Astrocyte (in vitro differentiated cells and primary cell): ENCODE measurements at regions not wholly inside any gene's neighbourhood (a gene's known extent, or its start where the extent isn't known, plus 50 kb on each side); places are given as distances from the start of the nearest gene placed in this dataset.

ENCODE experiments used
- DNase-seq: peaks from one replicate; pipeline ENCODE4 v3.0.0-alpha.2; 2010; ENCODE audit warnings: low read depth
- FAIRE-seq: peaks from 2 replicates; lab custom pipeline; 2011; peaks lifted over from hg19 to GRCh38; lab: Jason Lieb, UNC
- H2AFZ ChIP-seq: 2 replicates; pipeline ENCODE4 v1.6.0; 2012; ENCODE audit warnings: low read depth, low read length, inconsistent platforms
- H3K27ac ChIP-seq: 2 replicates; pipeline ENCODE4 v1.5.1; 2011; ENCODE audit warnings: low read depth, low read length, inconsistent platforms
- H3K27me3 ChIP-seq: 2 replicates; pipeline ENCODE4 v1.6.0; 2011; ENCODE audit warnings: low read length, inconsistent platforms; ENCODE audit not compliant: insufficient read depth
- H3K36me3 ChIP-seq: 2 replicates; pipeline ENCODE4 v1.5.1; 2011; ENCODE audit warnings: low read length, inconsistent platforms; ENCODE audit not compliant: insufficient read depth
- H3K4me1 ChIP-seq: 2 replicates; pipeline ENCODE4 v1.5.1; 2011; ENCODE audit warnings: low read length, inconsistent platforms; ENCODE audit not compliant: insufficient read depth
- H3K4me2 ChIP-seq: 2 replicates; pipeline ENCODE4 v1.6.0; 2012; ENCODE audit warnings: low read length, inconsistent platforms
- H3K4me3 ChIP-seq: 2 replicates; pipeline ENCODE4 v1.5.1; 2011; ENCODE audit warnings: low read depth, mild to moderate bottlenecking, low read length, inconsistent platforms; ENCODE audit not compliant: insufficient read depth
- H3K79me2 ChIP-seq: 2 replicates; pipeline ENCODE4 v1.6.0; 2012; ENCODE audit warnings: mild to moderate bottlenecking, low read length, inconsistent platforms; ENCODE audit not compliant: insufficient read depth
- H3K9ac ChIP-seq: 2 replicates; pipeline ENCODE4 v1.6.0; 2012; ENCODE audit warnings: mild to moderate bottlenecking, low read length, inconsistent platforms
- H3K9me3 ChIP-seq: 2 replicates; pipeline ENCODE4 v1.5.1; 2012; ENCODE audit warnings: low read depth, mild to moderate bottlenecking, low read length, inconsistent platforms; ENCODE audit not compliant: insufficient read depth
- H4K20me1 ChIP-seq: 2 replicates; pipeline ENCODE4 v1.6.0; 2012; ENCODE audit warnings: low read length, inconsistent platforms; ENCODE audit not compliant: insufficient read depth
- H3K27ac Mint-ChIP-seq: one replicate; pipeline ENCODE4 v1.8.0; 2021; ENCODE audit warnings: mild to moderate bottlenecking, mixed read lengths; ENCODE audit not compliant: unreplicated experiment
- H3K27me3 Mint-ChIP-seq: one replicate; pipeline ENCODE4 v1.8.0; 2021; ENCODE audit warnings: low read depth, mixed read lengths; ENCODE audit not compliant: unreplicated experiment
- H3K36me3 Mint-ChIP-seq: one replicate; pipeline ENCODE4 v1.8.0; 2021; ENCODE audit warnings: low read depth, mixed read lengths; ENCODE audit not compliant: unreplicated experiment
- H3K4me1 Mint-ChIP-seq: one replicate; pipeline ENCODE4 v1.8.0; 2021; ENCODE audit warnings: low read depth, mixed read lengths; ENCODE audit not compliant: unreplicated experiment
- H3K4me3 Mint-ChIP-seq: one replicate; pipeline ENCODE4 v1.8.0; 2021; ENCODE audit warnings: mild to moderate bottlenecking, moderate library complexity, mixed read lengths; ENCODE audit not compliant: unreplicated experiment
- H3K9me3 Mint-ChIP-seq: one replicate; pipeline ENCODE4 v1.8.0; 2021; ENCODE audit warnings: mild to moderate bottlenecking, mixed read lengths; ENCODE audit not compliant: unreplicated experiment
- EZH2 ChIP-seq: IDR thresholded peaks from 2 replicates; pipeline ENCODE4 v1.6.1; 2012; ENCODE audit warnings: mild to moderate bottlenecking, low read length, inconsistent platforms; ENCODE audit not compliant: insufficient read depth
- TF ChIP-seq, protein P1 (sequence below): IDR thresholded peaks from 2 replicates; pipeline ENCODE4 v1.5.1; 2011; ENCODE audit warnings: low read depth, mild to moderate bottlenecking, inconsistent platforms, low read length, moderate library complexity; ENCODE audit not compliant: insufficient read depth

DNA sequence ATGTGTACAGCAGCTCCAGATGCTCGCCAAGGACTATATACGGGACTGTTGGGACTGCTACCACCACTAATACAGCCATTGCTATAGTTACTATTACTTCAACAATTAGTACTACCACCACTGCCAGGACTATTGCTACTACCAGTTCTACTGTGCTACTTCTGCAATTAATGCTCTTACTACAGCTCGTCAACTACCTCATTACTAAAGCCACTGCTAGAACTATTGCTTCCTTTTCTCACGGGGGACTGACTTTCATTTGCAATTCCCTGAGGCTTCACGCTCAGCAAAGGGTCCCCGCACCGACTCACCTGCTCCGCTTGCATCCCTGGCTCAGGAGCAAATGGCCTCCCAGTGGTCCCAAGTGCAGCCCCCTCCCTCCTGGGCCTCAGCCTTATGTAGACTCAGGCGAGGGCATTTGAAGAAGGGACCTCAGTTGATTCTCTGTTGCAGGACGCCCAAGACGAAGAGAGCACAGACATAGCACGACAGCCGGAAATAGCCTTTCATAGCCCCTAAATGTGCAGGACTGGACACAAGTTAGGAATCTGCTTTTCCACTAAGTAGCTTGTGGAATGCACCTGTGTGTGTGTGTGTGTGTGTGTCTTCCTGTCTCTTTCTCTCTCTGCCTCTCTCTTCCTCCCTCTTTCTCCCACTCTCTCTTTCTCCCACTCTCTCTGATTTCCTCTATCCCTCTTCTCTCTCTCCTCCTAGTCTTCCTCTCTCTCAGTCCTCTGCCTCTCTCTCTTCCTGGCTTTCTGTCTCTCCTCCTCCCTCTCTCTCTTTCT lies 294.8 kb downstream of the ASMT start:
- Histone ChIP-seq H3K4me2 (no peak overlapping the region), H3K9ac (no peak overlapping the region), H3K4me3 (no peak overlapping the region), H3K27me3 (peaks cover 2% of the 10 kb centered on the region), H3K4me1 (no peaks in the 10 kb centered on the region), H4K20me1 (no peaks in the 10 kb centered on the region), H2AFZ (no peak overlapping the region), H3K27ac (no peak overlapping the region), H3K36me3 (no peaks in the 10 kb centered on the region), H3K79me2 (no peaks in the 10 kb centered on the region), H3K9me3 (no peaks in the 10 kb centered on the region)
- no peak overlapping the region for H3K4me3 Mint-ChIP-seq
- TF ChIP-seq, protein P1, sequence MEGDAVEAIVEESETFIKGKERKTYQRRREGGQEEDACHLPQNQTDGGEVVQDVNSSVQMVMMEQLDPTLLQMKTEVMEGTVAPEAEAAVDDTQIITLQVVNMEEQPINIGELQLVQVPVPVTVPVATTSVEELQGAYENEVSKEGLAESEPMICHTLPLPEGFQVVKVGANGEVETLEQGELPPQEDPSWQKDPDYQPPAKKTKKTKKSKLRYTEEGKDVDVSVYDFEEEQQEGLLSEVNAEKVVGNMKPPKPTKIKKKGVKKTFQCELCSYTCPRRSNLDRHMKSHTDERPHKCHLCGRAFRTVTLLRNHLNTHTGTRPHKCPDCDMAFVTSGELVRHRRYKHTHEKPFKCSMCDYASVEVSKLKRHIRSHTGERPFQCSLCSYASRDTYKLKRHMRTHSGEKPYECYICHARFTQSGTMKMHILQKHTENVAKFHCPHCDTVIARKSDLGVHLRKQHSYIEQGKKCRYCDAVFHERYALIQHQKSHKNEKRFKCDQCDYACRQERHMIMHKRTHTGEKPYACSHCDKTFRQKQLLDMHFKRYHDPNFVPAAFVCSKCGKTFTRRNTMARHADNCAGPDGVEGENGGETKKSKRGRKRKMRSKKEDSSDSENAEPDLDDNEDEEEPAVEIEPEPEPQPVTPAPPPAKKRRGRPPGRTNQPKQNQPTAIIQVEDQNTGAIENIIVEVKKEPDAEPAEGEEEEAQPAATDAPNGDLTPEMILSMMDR = no peak
- no peak for TF ChIP-seq EZH2
- no peak for DNase-seq
- H3K9me3 Mint-ChIP-seq = peaks cover 5% of the 10 kb centered on the region
- H3K27ac Mint-ChIP-seq = no peak overlapping the region
- H3K27me3 Mint-ChIP-seq = peaks cover 14% of the 10 kb centered on the region
- no peak for FAIRE-seq
- H3K36me3 Mint-ChIP-seq = no peaks in the 10 kb centered on the region
- H3K4me1 Mint-ChIP-seq = no peaks in the 10 kb centered on the region

- H3K27me3 Mint-ChIP-seq = peaks cover 14% of the 10 kb centered on the region
- Histone ChIP-seq H3K79me2 (no peaks in the 10 kb centered on the region), H3K27me3 (peaks cover 2% of the 10 kb centered on the region), H3K4me2 (no peak overlapping the region), H3K4me1 (no peaks in the 10 kb centered on the region), H3K9ac (no peak overlapping the region), H3K9me3 (no peaks in the 10 kb centered on the region), H3K4me3 (no peak overlapping the region), H3K36me3 (no peaks in the 10 kb centered on the region), H3K27ac (no peak overlapping the region), H4K20me1 (no peaks in the 10 kb centered on the region), H2AFZ (no peak overlapping the region)
- no peak for DNase-seq
- peaks cover 5% of the 10 kb centered on the region for H3K9me3 Mint-ChIP-seq
- no peak overlapping the region for H3K4me3 Mint-ChIP-seq
- no peaks in the 10 kb centered on the region for H3K4me1 Mint-ChIP-seq
- H3K27ac Mint-ChIP-seq = no peak overlapping the region
- no peak for FAIRE-seq
- H3K36me3 Mint-ChIP-seq = no peaks in the 10 kb centered on the region
- TF ChIP-seq EZH2 = no peak
- TF ChIP-seq, protein P1 = no peak
These were observed 295.3 kb downstream of the ASMT start for GRCh38 chrX:1910207-1910470.

DNA sequence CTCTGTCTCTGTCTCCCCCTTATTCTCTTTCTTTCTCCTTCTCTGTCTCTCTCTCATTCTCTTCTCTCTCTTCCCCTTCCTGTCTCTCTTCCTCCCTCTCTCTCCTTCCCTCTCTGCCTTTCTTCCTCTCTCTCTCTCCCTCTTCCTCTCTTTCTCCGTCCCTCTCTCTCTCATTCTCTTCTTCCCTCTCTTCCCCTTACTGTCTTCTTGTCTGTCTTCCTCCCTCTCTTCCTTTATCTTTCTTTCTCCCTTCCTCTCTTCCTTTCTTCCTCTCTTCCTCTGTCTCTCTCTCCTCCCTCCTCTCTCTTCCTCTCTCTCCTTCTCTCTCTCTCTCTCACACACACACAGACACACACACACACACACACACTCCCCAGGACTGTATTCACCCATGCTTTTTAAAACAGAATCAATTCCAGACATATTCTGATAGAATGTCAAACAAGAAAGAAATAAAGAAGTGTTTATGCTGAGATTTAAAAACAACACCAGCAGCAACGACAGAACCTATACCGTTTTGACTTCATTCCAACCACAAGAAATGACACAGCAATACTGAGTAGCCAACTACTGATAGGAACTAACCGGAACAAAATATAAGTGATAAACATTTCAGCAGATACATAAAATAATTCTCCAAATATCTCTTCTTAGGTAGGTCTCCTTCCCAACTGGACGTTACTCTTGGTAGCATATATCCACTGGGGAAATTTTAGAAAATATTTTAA lies 296.7 kb downstream of the ASMT start:
- no peak overlapping the region for H3K4me3 ChIP-seq
- no peaks in the 10 kb centered on the region for H3K79me2 ChIP-seq
- H3K4me1 Mint-ChIP-seq = no peaks in the 10 kb centered on the region
- H3K4me2 ChIP-seq = no peak overlapping the region
- H3K4me1 ChIP-seq = no peaks in the 10 kb centered on the region
- peaks cover 14% of the 10 kb centered on the region for H3K27me3 Mint-ChIP-seq
- no peaks in the 10 kb centered on the region for H3K9me3 ChIP-seq
- no peak overlapping the region for H3K27ac ChIP-seq
- FAIRE-seq (no peak), DNase-seq (no peak)
- H3K9me3 Mint-ChIP-seq = peaks cover 5% of the 10 kb centered on the region
- H2AFZ ChIP-seq = no peak overlapping the region
- H4K20me1 ChIP-seq = no peaks in the 10 kb centered on the region
- H3K27me3 ChIP-seq = peaks cover 2% of the 10 kb centered on the region
- no peaks in the 10 kb centered on the region for H3K36me3 Mint-ChIP-seq
- no peak for TF ChIP-seq EZH2
- TF ChIP-seq, protein P1 = no peak
- H3K4me3 Mint-ChIP-seq = no peak overlapping the region
- no peak overlapping the region for H3K27ac Mint-ChIP-seq
- H3K9ac ChIP-seq = no peak overlapping the region
- H3K36me3 ChIP-seq = no peaks in the 10 kb centered on the region
